IMR-90 (cell line): ENCODE measurements at regions not wholly inside any gene's neighbourhood (a gene's known extent, or its start where the extent isn't known, plus 50 kb on each side); places are given as distances from the start of the nearest gene placed in this dataset.

Experiments
- ATAC-seq: fragments of 200-7000 bp; cut with Tn5 transposase; 2 replicates; pipeline ENCODE4 v1.9.1; 2020; ENCODE audit warnings: low read depth, mild to moderate bottlenecking, moderate library complexity
- BruUV-seq: library from RNA; stranded (reverse); fragments of 400-500 nt; replicated peaks from 2 replicates; lab custom pipeline; 2021; lab: Mats Ljungman, UMichigan
- CTCF ChIA-PET: fragments of 300-600 bp; formaldehyde crosslinking; extraction: SDS; loops from one replicate; lab custom pipeline; 2021; ENCODE audit warnings: antibody characterized with exemption; lab: Yijun Ruan, JAX
- POLR2A ChIA-PET: fragments of 300-600 bp; sonication (Branson Sonifier 250); formaldehyde crosslinking; loops from one replicate; lab custom pipeline; 2022; ENCODE audit warnings: antibody characterized with exemption; ENCODE audit not compliant: unreplicated experiment; lab: Charles Lee
- DNase-seq: peaks from one replicate; pipeline ENCODE4 v3.0.0; 2013
- H2AFZ ChIP-seq: replicated peaks from 2 replicates; pipeline ENCODE3; 2013; ENCODE audit warnings: low read length, mild to moderate bottlenecking; ENCODE audit not compliant: poor library complexity
- H2AK5ac ChIP-seq: 2 replicates; pipeline ENCODE4 v1.6.1; 2013; ENCODE audit warnings: low read depth, low read length, inconsistent platforms
- H2AK9ac ChIP-seq: replicated peaks from 2 replicates; pipeline ENCODE3; 2013; ENCODE audit warnings: mild to moderate bottlenecking, low read depth, low read length, moderate library complexity; ENCODE audit not compliant: poor library complexity
- H2BK120ac ChIP-seq: 2 replicates; pipeline ENCODE4 v1.6.1; 2013; ENCODE audit warnings: low read depth, low read length, inconsistent platforms
- H2BK15ac ChIP-seq: 3 replicates; pipeline ENCODE4 v1.6.1; 2013; ENCODE audit warnings: low read depth, low read length, inconsistent platforms
- H2BK20ac ChIP-seq: 2 replicates; pipeline ENCODE4 v1.6.1; 2013; ENCODE audit warnings: low read depth, mild to moderate bottlenecking, inconsistent platforms, low read length, moderate library complexity
- H2BK5ac ChIP-seq: 2 replicates; pipeline ENCODE4 v1.6.1; 2013; ENCODE audit warnings: mild to moderate bottlenecking, low read depth, low read length, inconsistent platforms; ENCODE audit not compliant: poor library complexity, severe bottlenecking
- H3K14ac ChIP-seq: replicated peaks from 2 replicates; pipeline ENCODE4 v1.6.1; 2013; ENCODE audit warnings: low read depth, low read length, inconsistent platforms
- H3K18ac ChIP-seq: 2 replicates; pipeline ENCODE4 v1.6.1; 2013; ENCODE audit warnings: low read depth, low read length, control low read depth
- H3K23ac ChIP-seq: 2 replicates; pipeline ENCODE4 v1.6.1; 2013; ENCODE audit warnings: low read depth, low read length, inconsistent platforms
- H3K27ac ChIP-seq: 2 replicates; pipeline ENCODE4 v1.5.1; 2013; ENCODE audit warnings: mild to moderate bottlenecking, control low read depth, low read length; ENCODE audit not compliant: insufficient read depth
- H3K27me3 ChIP-seq: 2 replicates; pipeline ENCODE4 v1.6.1; 2013; ENCODE audit warnings: low read length; ENCODE audit not compliant: control insufficient read depth, insufficient read depth
- H3K36me3 ChIP-seq: 2 replicates; pipeline ENCODE4 v1.6.1; 2013; ENCODE audit warnings: low read length, mixed read lengths; ENCODE audit not compliant: control insufficient read depth, insufficient read depth
- H3K4ac ChIP-seq: 2 replicates; pipeline ENCODE4 v1.6.1; 2013; ENCODE audit warnings: low read depth, low read length, inconsistent platforms
- H3K4me1 ChIP-seq: 2 replicates; pipeline ENCODE4 v1.6.1; 2013; ENCODE audit warnings: low read length, mixed read lengths; ENCODE audit not compliant: control insufficient read depth, insufficient read depth
- H3K4me2 ChIP-seq: 2 replicates; pipeline ENCODE4 v1.6.1; 2013; ENCODE audit warnings: low read depth, mild to moderate bottlenecking, control low read depth, low read length, moderate library complexity
- H3K4me3 ChIP-seq: 2 replicates; pipeline ENCODE4 v1.5.1; 2013; ENCODE audit warnings: low read depth, mild to moderate bottlenecking, control low read depth, low read length, moderate library complexity; ENCODE audit not compliant: insufficient read depth
- H3K56ac ChIP-seq: 2 replicates; pipeline ENCODE4 v1.6.1; 2013; ENCODE audit warnings: low read length, inconsistent platforms; ENCODE audit not compliant: insufficient read depth; ENCODE audit errors: extremely low read depth
- H3K79me1 ChIP-seq, 2 experiments: 2 replicates each; pipeline ENCODE4 v1.6.1; 2013; ENCODE audit warnings: low read length in 2 of 2, inconsistent platforms in 1 of 2, low read depth in 1 of 2
- H3K9ac ChIP-seq: 2 replicates; pipeline ENCODE4 v1.6.1; 2013; ENCODE audit warnings: low read depth, low read length, control low read depth
- H3K9me1 ChIP-seq: 2 replicates; pipeline ENCODE4 v1.6.1; 2013; ENCODE audit warnings: low read length, inconsistent platforms; ENCODE audit not compliant: insufficient read depth
- H3K9me3 ChIP-seq: 2 replicates; pipeline ENCODE4 v1.6.1; 2013; ENCODE audit warnings: low read length; ENCODE audit not compliant: control insufficient read depth, insufficient read depth
- H4K20me1 ChIP-seq: 2 replicates; pipeline ENCODE4 v1.6.1; 2013; ENCODE audit warnings: low read length, inconsistent platforms; ENCODE audit not compliant: insufficient read depth
- H4K5ac ChIP-seq: 2 replicates; pipeline ENCODE4 v1.6.1; 2013; ENCODE audit warnings: mild to moderate bottlenecking, low read depth, low read length, control low read depth
- H4K8ac ChIP-seq, 2 experiments: 2 replicates each; pipeline ENCODE4 v1.6.1; 2013; ENCODE audit warnings: low read depth in 2 of 2, low read length in 2 of 2, control low read depth in 1 of 2, inconsistent platforms in 1 of 2
- H4K91ac ChIP-seq: 2 replicates; pipeline ENCODE4 v1.6.1; 2013; ENCODE audit warnings: low read depth, low read length, inconsistent platforms; ENCODE audit not compliant: insufficient read depth
- CTCF ChIP-seq: conservative IDR thresholded peaks from 2 replicates; pipeline ENCODE4 v1.5.1; 2012; ENCODE audit warnings: mild to moderate bottlenecking, low read depth, low read length, improper control_type of control experiment
- NFE2L2 ChIP-seq: fragments of 150-350 bp; IDR thresholded peaks from 2 replicates; pipeline ENCODE4 v1.6.1; 2016; ENCODE audit warnings: low read depth, mild to moderate bottlenecking, low read length
- dilution Hi-C: fragments of 300-500 bp; cut with HindIII; formaldehyde crosslinking; loops from one replicate; pipeline ENCODE4 v1.14.3; 2018; ENCODE audit warnings: low sequenced_read_pairs; ENCODE audit not compliant: unreplicated experiment
- in situ Hi-C: fragments of 300-500 bp; cut with MboI; formaldehyde crosslinking; loops from 3 replicates; pipeline ENCODE4 v1.14.3; 2019; ENCODE audit warnings: low sequenced_read_pairs, inconsistent platforms, mixed read lengths
- intact Hi-C: fragments of 100-400 bp; cut with micrococcal nuclease; formaldehyde crosslinking; loops from 2 replicates; pipeline ENCODE4 v1.10.0; 2022

GRCh38 chr4:104412344-104412743 is 82.3 kb downstream of the CXXC4 start:
- Histone ChIP-seq H2AK5ac (no peak overlapping the region), H4K20me1 (no peaks in the 10 kb centered on the region), H3K27ac (no peak overlapping the region), H3K4ac (no peak overlapping the region), H2BK20ac (no peak overlapping the region), H3K9ac (no peak overlapping the region), H4K8ac (no peak overlapping the region), H3K9me1 (no peaks in the 10 kb centered on the region), H3K9me3 (peaks cover 3% of the 10 kb centered on the region; the same call in 1 of the 2 replicates), H3K27me3 (no peaks in the 10 kb centered on the region), H4K5ac (no peak overlapping the region), H3K4me3 (no peak overlapping the region), H4K91ac (no peak overlapping the region), H3K4me2 (no peak overlapping the region), H3K56ac (no peak overlapping the region), H2BK5ac (no peak overlapping the region), H3K14ac (no peak overlapping the region), H2BK120ac (no peak overlapping the region), H2AFZ (no peak overlapping the region), H3K23ac (no peak overlapping the region), H3K18ac (no peak overlapping the region), H3K4me1 (no peaks in the 10 kb centered on the region), H3K36me3 (no peaks in the 10 kb centered on the region), H2AK9ac (no peak overlapping the region), H3K79me1 (no peaks in the 10 kb centered on the region), H2BK15ac (no peak overlapping the region)
- DNase-seq (no peak), ATAC-seq (no peak)
- ChIA-PET POLR2A (no interaction called here), CTCF (no interaction called here)
- no TSS peak for BruUV-seq
- dilution Hi-C loops = no loop called here
- in situ Hi-C loops = no loop called here
- TF ChIP-seq CTCF (no peak), NFE2L2 (no peak)
- intact Hi-C loops = no loop called here
